SU-DHL-6 (cell line): ENCODE measurements at regions not wholly inside any gene's neighbourhood (a gene's known extent, or its start where the extent isn't known, plus 50 kb on each side); places are given as distances from the start of the nearest gene placed in this dataset.
"Not testable (repeated sequence)": the region's sequence is repeated elsewhere in the genome, so short reads cannot be mapped to it uniquely, and the experiment has no call there.

Experiments
- H2AFZ ChIP-seq: fragments of 200-600 bp; sonication (generic); 2 replicates; pipeline ENCODE4 v1.6.1; 2014; ENCODE audit warnings: low read depth, mild to moderate bottlenecking, moderate library complexity, mixed read lengths, antibody characterized with exemption, low read length; ENCODE audit not compliant: severe bottlenecking
- H3F3A ChIP-seq: fragments of 200-600 bp; shearing (Covaris generic); 2 replicates; pipeline ENCODE4 v1.6.0; 2016; ENCODE audit warnings: antibody characterized with exemption, mild to moderate bottlenecking; ENCODE audit not compliant: insufficient read depth
- H3K27ac ChIP-seq: fragments of 200-600 bp; sonication (generic); 2 replicates; pipeline ENCODE4 v1.5.1; 2016; ENCODE audit warnings: low read depth, mild to moderate bottlenecking, low read length, moderate library complexity, mixed read lengths
- H3K27me3 ChIP-seq: fragments of 200-600 bp; sonication (generic), shearing (Covaris generic); 2 replicates; pipeline ENCODE4 v1.6.0; 2014; ENCODE audit warnings: mild to moderate bottlenecking, low read length
- H3K36me3 ChIP-seq: fragments of 200-600 bp; sonication (generic); 2 replicates; pipeline ENCODE4 v1.6.1; 2014; ENCODE audit warnings: mild to moderate bottlenecking, low read length, mixed read lengths
- H3K4me2 ChIP-seq: fragments of 300-600, 200-600 bp; shearing (Covaris generic), sonication (generic); 2 replicates; pipeline ENCODE4 v1.6.0; 2014; ENCODE audit warnings: low read length, low read depth, mild to moderate bottlenecking; ENCODE audit not compliant: poor library complexity, severe bottlenecking
- H3K4me3 ChIP-seq: fragments of 200-600 bp; sonication (generic); 2 replicates; pipeline ENCODE4 v1.5.1; 2014; ENCODE audit warnings: antibody characterized with exemption, low read length, mild to moderate bottlenecking, mixed read lengths; ENCODE audit not compliant: insufficient read depth, poor library complexity, severe bottlenecking
- H3K79me2 ChIP-seq: fragments of 200-600 bp; sonication (generic); 2 replicates; pipeline ENCODE4 v1.6.1; 2014; ENCODE audit warnings: mild to moderate bottlenecking, low read length, moderate library complexity; ENCODE audit not compliant: insufficient read depth
- H3K9ac ChIP-seq: fragments of 200-600 bp; sonication (generic); 2 replicates; pipeline ENCODE4 v1.7.0; 2014; ENCODE audit warnings: mild to moderate bottlenecking, low read length
- H3K9me2 ChIP-seq: fragments of 200-600 bp; sonication (generic); replicated peaks from 2 replicates; pipeline ENCODE4 v1.6.1; 2014; ENCODE audit warnings: low read length; ENCODE audit not compliant: insufficient read depth
- H3K9me3 ChIP-seq: fragments of 200-600 bp; sonication (generic); 2 replicates; pipeline ENCODE4 v1.6.1; 2014; ENCODE audit warnings: low read length, mixed read lengths; ENCODE audit not compliant: insufficient read depth
- H4K20me1 ChIP-seq: fragments of 200-600 bp; sonication (generic); 2 replicates; pipeline ENCODE4 v1.6.1; 2014; ENCODE audit warnings: low read depth, mild to moderate bottlenecking, antibody characterized with exemption, low read length, moderate library complexity, mixed read lengths
- CTCF ChIP-seq: fragments of 200-600 bp; sonication (generic); IDR thresholded peaks from one replicate; pipeline ENCODE4 v1.5.1; 2017; ENCODE audit warnings: antibody characterized with exemption, mild to moderate bottlenecking, low read length, moderate library complexity; ENCODE audit not compliant: insufficient read depth, poor library complexity, severe bottlenecking
- EZH2phosphoT487 ChIP-seq: fragments of 200-600 bp; sonication (generic), shearing (Covaris generic); conservative IDR thresholded peaks from 2 replicates; pipeline ENCODE4 v1.6.1; 2018; ENCODE audit warnings: mild to moderate bottlenecking, antibody characterized with exemption, low read length, moderate library complexity, mixed read lengths

- Histone ChIP-seq H3F3A (no peaks in the 10 kb centered on the region), H3K36me3 (no peaks in the 10 kb centered on the region), H3K4me3 (no peak overlapping the region), H3K9me2 (no peaks in the 10 kb centered on the region), H3K27ac (no peak overlapping the region), H3K9ac (no peak overlapping the region), H4K20me1 (no peaks in the 10 kb centered on the region), H3K4me2 (peak overlapping the region; percentile 45), H2AFZ (no peak overlapping the region), H3K79me2 (no peaks in the 10 kb centered on the region), H3K9me3 (peaks cover 4% of the 10 kb centered on the region; the same call in 1 of the 2 replicates), H3K27me3 (no peaks in the 10 kb centered on the region)
- TF ChIP-seq EZH2phosphoT487: no peak
These were observed 141.1 kb upstream of the RUNX1 start for GRCh38 chr21:35190201-35190701.

- Histone ChIP-seq H3K9me2 (no peaks in the 10 kb centered on the region), H4K20me1 (no peaks in the 10 kb centered on the region), H3K9ac (no peak overlapping the region), H3K36me3 (no peaks in the 10 kb centered on the region), H3F3A (no peaks in the 10 kb centered on the region), H3K9me3 (peaks cover 4% of the 10 kb centered on the region; the same call in 1 of the 2 replicates), H3K79me2 (no peaks in the 10 kb centered on the region), H3K27ac (no peak overlapping the region), H2AFZ (no peak overlapping the region), H3K4me3 (no peak overlapping the region), H3K4me2 (peak overlapping the region; percentile 45), H3K27me3 (no peaks in the 10 kb centered on the region)
- TF ChIP-seq EZH2phosphoT487: no peak
- no peak for TF ChIP-seq CTCF
These were observed 140.2 kb upstream of the RUNX1 start for GRCh38 chr21:35189077-35189863.

- H2AFZ ChIP-seq, H3F3A ChIP-seq, H3K36me3 ChIP-seq, H3K9me3 ChIP-seq, H4K20me1 ChIP-seq, H3K9ac ChIP-seq, H3K4me3 ChIP-seq, H3K27ac ChIP-seq, H3K4me2 ChIP-seq, H3K79me2 ChIP-seq, H3K9me2 ChIP-seq, H3K27me3 ChIP-seq: not testable (repeated sequence)
These were observed 134.3 kb upstream of the RUNX1 start for GRCh38 chr21:35183389-35183788.

- no peaks in the 10 kb centered on the region for H3K36me3 ChIP-seq
- H3K79me2 ChIP-seq: no peaks in the 10 kb centered on the region
- H3K9me2 ChIP-seq: no peaks in the 10 kb centered on the region
- no peak overlapping the region for H3K4me2 ChIP-seq
- no peaks in the 10 kb centered on the region for H3K9me3 ChIP-seq
- H3K27ac ChIP-seq: no peak overlapping the region
- H4K20me1 ChIP-seq: no peaks in the 10 kb centered on the region
- H3F3A ChIP-seq: no peaks in the 10 kb centered on the region
- H2AFZ ChIP-seq: no peak overlapping the region
- no peaks in the 10 kb centered on the region for H3K27me3 ChIP-seq
- no peak for TF ChIP-seq EZH2phosphoT487
- H3K4me3 ChIP-seq: no peak overlapping the region
- no peak overlapping the region for H3K9ac ChIP-seq
These were observed 131.0 kb upstream of the RUNX1 start for GRCh38 chr21:35179990-35180540.
